GM18907 (cell line): ENCODE measurements at regions not wholly inside any gene's neighbourhood (a gene's known extent, or its start where the extent isn't known, plus 50 kb on each side); places are given as distances from the start of the nearest gene placed in this dataset.
A peak's percentile ranks its signal among the peaks of the same experiment; 100 is the strongest.
"Not testable (repeated sequence)": the region's sequence is repeated elsewhere in the genome, so short reads cannot be mapped to it uniquely, and the experiment has no call there.

Source experiments
- ATAC-seq: cut with Tn5 transposase; IDR thresholded peaks from one replicate; pipeline ENCODE4 v1.9.1; 2021; ENCODE audit warnings: mild to moderate bottlenecking, moderate library complexity; ENCODE audit not compliant: unreplicated experiment

DNA sequence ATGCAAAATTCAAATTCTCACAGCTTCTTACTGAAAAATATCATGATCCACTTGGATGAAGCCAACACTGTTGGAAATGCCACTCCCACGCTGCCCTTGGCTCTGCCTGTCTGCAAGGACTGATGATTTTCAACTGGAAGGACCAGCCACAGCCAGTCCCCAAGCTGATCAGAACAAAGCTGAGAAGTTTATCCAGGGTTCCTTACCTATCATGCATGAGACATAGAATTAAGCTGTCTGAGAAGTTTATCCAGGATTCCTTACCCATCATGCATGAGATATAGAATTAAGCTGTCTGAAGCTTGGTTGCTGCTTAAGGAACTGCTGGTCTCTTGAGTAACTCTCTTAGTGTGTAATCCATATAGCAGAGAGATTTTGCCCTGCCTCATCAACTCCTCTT, 159.8 kb upstream of the TMEM260 start:
- no peak for ATAC-seq

GRCh38 chr14:56422221-56422620, 157.4 kb upstream of the TMEM260 start:
- no peak for ATAC-seq

DNA sequence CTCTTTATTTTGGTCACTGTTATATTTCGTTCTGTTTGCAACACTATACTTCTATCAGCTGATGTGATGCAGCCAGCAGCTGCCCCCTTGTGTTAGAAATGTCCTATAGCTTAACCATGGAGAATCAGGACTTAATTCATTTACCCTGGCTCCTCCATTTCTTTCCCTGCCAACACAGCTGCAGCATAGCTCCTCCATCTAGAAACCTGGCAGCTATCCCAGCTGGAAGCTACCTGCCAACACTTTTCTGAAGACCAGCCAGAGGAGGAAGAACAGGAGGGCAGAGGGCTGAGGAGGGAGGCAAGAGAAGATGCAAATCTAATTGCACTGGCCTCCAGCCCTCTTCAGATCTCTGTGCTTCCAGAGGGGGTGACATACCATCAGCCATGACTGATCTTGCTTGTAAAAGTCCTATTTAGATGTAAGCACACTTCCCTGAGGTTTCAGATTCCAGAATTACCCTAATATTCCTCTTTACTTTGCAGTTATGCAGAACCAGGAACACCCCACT, 156.8 kb upstream of the TMEM260 start:
- peak; percentile 57 for ATAC-seq

- ATAC-seq, result no peak
Observed at GRCh38 chr14:56423544-56423943, 156.1 kb upstream of the TMEM260 start.

DNA sequence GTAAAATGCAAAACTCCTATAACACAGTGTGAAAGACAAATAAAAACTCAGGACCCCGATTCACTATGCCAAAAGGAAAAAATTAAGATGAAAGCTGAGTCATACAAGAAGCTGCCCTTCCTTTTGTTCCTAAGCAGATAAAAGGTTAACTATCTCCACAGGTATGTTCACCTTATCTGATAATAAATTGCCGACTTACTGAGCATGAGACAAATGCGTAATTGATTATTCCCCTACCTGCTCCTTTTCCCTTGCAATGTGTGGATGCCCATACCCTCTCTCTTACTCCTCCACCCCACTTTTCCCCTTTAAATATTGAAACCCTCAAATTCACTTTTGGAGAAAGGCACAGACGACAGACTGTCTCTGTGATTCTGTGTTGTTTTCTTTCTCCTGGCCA, 148.6 kb upstream of the TMEM260 start:
- ATAC-seq, result no peak

- ATAC-seq, result no peak
Observed at GRCh38 chr14:56449670-56450213, 129.9 kb upstream of the TMEM260 start.

DNA sequence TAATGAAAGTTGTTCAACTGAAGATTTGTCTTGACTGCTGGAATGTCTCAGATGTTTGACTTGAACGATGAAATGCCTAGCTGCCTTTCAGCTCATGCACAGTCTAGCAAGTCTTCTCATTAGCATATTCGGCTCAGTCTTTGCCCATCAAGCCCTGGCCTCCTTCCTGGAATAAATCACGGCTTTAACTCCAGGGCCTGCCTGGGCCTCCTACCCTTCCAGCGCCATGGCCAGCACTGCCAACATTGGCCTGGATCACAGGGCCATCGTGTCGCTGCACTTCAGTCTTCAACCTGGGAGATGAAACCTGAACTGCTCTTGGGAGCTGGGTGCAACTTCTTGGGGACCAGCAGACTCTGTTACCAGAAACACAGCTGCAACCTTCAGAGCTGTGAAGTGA, 126.7 kb upstream of the TMEM260 start:
- ATAC-seq, result no peak

DNA sequence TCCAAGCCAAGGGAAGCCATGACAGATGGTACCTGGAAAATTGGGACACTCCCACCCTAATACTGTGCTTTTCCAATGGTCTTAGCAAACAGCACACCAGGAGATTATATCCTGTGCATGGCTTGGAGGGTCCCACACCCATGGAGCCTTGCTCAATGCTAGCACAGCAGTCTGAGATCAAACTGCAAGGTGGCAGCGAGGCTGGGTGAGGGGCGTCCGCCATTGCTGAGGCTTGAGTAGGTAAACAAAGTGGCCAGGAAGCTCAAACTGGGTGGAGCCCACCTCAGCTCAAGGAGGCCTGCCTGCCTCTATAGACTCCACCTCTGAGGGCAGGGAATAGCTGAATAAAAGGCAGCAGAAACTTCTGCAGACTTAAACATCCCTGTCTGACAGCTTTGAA, 124.9 kb upstream of the TMEM260 start:
- not testable (repeated sequence) for ATAC-seq

DNA sequence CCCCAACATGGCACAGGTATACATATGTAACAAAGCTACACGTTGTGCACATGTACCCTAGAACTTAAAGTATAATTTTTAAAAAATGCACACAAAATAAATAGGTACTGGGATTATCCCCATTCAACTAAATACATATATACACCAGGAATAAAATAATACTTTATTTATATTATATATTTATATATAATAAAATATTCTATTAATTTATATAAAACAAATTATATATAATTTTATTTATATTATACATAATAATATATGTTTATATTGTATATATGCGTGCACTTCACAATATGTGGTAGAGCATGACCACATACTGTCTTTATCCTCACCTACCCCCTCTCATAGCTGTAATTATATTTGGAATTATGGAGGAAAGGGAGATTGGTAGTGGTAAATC, 119.1 kb upstream of the TMEM260 start:
- ATAC-seq, result no peak

- no peak for ATAC-seq
Observed at GRCh38 chr14:56461276-56462275, 118.0 kb upstream of the TMEM260 start.

DNA sequence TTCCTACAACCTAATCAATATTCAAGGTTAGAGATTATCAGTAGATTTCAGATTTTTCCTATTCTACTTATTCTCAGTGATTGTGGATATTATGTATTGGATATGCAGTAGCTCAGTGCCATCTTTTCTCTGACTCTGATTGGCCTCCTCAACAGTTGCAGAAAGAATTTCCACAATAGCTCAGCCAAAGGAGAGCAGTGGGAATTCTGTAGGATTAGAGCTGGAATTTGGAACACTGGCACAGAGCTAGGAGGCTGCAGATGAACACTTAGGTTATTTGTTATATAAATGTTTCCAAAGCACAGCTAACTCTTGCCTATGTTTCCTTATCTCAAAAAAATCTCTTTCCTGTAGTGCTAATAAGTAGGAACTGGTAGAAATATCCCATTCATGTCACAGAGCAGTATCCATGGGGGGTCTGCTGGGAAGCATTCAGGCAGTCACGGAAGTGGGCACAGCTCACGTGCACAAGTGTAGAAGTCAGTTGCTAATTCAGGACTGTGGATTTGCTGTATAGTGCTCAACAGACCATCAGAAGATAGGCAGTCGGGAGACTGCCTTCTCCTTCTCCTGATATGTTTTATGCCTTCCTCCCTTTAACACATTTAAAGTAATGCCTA, 116.2 kb upstream of the TMEM260 start:
- ATAC-seq, result no peak

- no peak for ATAC-seq
Observed at GRCh38 chr14:56471056-56471455, 108.5 kb upstream of the TMEM260 start.

- ATAC-seq, result no peak
Observed at GRCh38 chr14:56474419-56475022, 105.1 kb upstream of the TMEM260 start.

DNA sequence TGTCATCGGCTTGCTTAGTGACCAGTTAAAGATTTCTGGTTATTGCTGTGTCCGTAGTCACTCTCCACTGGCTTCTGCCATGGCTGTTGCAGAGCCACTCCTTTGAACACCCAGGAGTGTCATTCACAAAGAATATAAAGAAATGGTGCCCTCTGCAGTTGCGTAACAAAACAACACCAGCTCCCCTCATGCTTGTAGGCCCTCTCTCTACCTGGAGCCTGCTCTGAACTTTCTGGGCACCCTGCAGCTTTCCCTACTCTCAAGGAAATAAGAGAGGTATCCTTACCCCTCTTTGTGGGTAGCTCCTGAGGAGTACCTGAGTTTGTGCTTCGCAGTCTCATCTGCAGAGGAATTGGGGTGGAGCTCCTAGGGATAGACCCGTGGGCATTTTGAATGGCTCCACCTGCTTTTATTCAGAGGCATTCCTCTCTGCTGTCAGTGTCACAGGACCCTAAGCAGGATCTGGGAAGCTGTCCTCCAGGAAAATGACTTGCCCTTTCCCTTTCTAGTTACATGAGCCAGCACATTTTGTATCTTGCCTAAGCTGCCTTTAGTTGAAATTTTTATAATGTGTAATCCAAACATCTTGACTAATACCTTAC, 97.2 kb upstream of the TMEM260 start:
- no peak for ATAC-seq

GRCh38 chr14:56487090-56487667, 92.4 kb upstream of the TMEM260 start:
- no peak for ATAC-seq

DNA sequence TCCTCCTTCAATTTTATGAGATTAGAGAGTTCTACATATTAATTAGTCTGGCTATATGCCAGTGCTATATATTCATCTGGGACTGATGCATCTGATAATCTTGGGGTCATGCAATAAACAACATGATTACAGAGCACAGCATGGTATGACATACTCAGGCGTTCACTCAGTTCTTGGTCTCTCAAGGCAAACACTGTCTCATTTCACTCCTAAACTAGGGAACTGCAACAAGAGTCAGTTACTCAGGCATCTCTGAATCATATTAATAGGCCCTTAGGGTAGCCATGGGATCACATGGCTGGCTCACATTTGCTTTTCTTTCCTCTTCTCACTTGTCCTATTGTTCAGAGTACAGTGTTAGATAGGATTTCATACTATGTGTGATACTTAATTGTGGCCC, 91.8 kb upstream of the TMEM260 start:
- ATAC-seq, result no peak

- ATAC-seq, result no peak
Observed at GRCh38 chr14:56488306-56488705, 91.3 kb upstream of the TMEM260 start.

DNA sequence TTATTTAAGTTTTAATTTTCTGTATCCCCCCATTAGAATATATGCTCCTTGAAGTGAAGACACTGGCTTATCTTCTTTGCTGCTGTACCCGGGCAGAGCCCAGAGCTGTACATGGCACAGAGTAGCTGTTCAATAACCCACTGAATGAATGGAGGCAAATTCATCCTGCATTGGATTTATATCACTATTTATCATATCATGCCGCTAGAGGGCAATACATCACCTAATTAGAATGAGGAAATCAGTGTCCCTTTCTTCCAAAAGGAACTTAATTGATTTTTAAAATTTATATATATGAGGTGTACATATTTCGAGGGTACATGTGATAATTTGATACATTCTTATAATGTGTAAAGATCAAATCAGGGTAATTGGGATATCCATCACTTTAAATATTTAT, 89.2 kb upstream of the TMEM260 start:
- no peak for ATAC-seq

DNA sequence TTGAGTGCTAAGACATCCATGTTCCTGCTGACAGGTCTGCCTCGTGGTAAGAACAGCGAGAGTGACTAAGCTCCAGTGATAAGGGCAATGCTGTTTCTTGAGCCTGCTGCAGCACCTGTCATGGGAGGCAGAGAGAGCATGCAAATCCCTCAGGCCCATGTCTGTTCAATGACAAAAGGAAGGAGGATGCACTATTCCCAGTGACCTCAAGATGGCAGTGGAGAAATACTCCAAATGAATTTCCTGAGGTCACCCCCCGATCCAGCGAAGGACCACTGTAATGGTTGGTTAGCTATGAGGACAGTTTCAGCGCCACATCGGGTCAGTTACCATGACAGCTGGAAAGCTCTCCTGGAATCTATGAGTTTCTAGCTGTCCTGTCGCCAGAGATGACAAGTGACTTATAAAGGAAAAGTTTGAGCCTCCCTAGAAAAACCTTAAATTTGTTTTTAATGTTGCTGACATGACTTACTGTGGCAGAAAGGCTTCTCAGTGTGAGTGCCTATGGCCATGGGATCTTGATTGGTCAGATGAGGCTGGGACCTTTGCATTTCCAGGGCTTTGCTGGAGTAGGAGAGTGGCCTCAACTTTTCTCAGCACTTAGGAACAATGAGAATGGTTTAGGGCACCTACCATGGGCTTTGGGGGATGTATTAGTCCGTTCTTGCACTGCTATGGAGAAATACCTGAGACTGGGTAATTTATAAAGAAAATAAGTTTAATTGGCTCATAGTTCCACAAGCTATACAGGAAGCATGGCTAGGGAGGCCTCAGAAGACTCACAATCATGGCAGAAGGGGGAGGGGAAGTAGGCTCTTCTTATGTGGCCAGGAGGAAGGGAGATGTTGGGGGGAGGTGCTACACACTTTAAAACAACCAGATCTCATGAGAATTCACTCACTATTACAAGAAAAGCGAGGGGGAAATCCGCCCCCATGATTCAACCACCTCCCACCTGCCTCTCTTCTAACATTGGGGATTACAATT, 88.0 kb upstream of the TMEM260 start:
- ATAC-seq, result no peak
